Calu3 (cell line): ENCODE measurements at regions not wholly inside any gene's neighbourhood (a gene's known extent, or its start where the extent isn't known, plus 50 kb on each side); places are given as distances from the start of the nearest gene placed in this dataset.

ENCODE experiments used
- BruUV-seq: library from RNA; stranded (reverse); fragments of 400-500 nt; replicated peaks from 2 replicates; lab custom pipeline; 2021; lab: Mats Ljungman, UMichigan
- CTCF ChIA-PET: fragments of 300-600 bp; sonication (Branson Sonifier 250); formaldehyde crosslinking; loops from one replicate; lab custom pipeline; 2022; ENCODE audit warnings: antibody characterized with exemption; lab: Charles Lee
- DNase-seq: peaks from one replicate; pipeline ENCODE4 v3.0.0; 2022
- H3K27ac Mint-ChIP-seq: one replicate; pipeline ENCODE4 v1.8.0; 2022; ENCODE audit warnings: mixed read lengths; ENCODE audit not compliant: unreplicated experiment
- H3K27me3 Mint-ChIP-seq: one replicate; pipeline ENCODE4 v1.8.0; 2022; ENCODE audit warnings: mixed read lengths; ENCODE audit not compliant: unreplicated experiment
- H3K36me3 Mint-ChIP-seq: one replicate; pipeline ENCODE4 v1.8.0; 2022; ENCODE audit warnings: mild to moderate bottlenecking, moderate library complexity, mixed read lengths; ENCODE audit not compliant: insufficient read depth, unreplicated experiment
- H3K4me1 Mint-ChIP-seq: one replicate; pipeline ENCODE4 v1.8.0; 2022; ENCODE audit warnings: mild to moderate bottlenecking, low read depth, mixed read lengths; ENCODE audit not compliant: unreplicated experiment
- H3K4me3 Mint-ChIP-seq: one replicate; pipeline ENCODE4 v1.8.0; 2022; ENCODE audit warnings: mild to moderate bottlenecking, low read depth, moderate library complexity, mixed read lengths; ENCODE audit not compliant: unreplicated experiment
- H3K9me3 Mint-ChIP-seq: one replicate; pipeline ENCODE4 v1.8.0; 2022; ENCODE audit warnings: low read depth, mixed read lengths; ENCODE audit not compliant: unreplicated experiment
- CTCF ChIP-seq: fragments of 200-600 bp; IDR thresholded peaks from one replicate; pipeline ENCODE4 v1.8.0; 2022; ENCODE audit warnings: antibody characterized with exemption; ENCODE audit not compliant: unreplicated experiment
- intact Hi-C: fragments of 100-400 bp; cut with micrococcal nuclease; formaldehyde crosslinking; loops from one replicate; pipeline ENCODE4 v1.10.0; 2022; ENCODE audit not compliant: unreplicated experiment

GRCh38 chr7:125347269-125347668, 417.6 kb upstream of the POT1 start:
- no peak overlapping the region for H3K4me3 Mint-ChIP-seq
- H3K27ac Mint-ChIP-seq = no peak overlapping the region
- TF ChIP-seq CTCF = no peak
- H3K4me1 Mint-ChIP-seq = no peaks in the 10 kb centered on the region
- H3K36me3 Mint-ChIP-seq = no peaks in the 10 kb centered on the region
- no peak for DNase-seq
- no TSS peak for BruUV-seq
- no peaks in the 10 kb centered on the region for H3K9me3 Mint-ChIP-seq
- H3K27me3 Mint-ChIP-seq = no peaks in the 10 kb centered on the region
- intact Hi-C loops = no loop called here
- CTCF ChIA-PET = no interaction called here

GRCh38 chr7:125338110-125338509, 408.5 kb upstream of the POT1 start:
- H3K9me3 Mint-ChIP-seq = no peaks in the 10 kb centered on the region
- intact Hi-C loops = no loop called here
- TF ChIP-seq CTCF = no peak
- no peak for DNase-seq
- no peak overlapping the region for H3K4me3 Mint-ChIP-seq
- H3K4me1 Mint-ChIP-seq = no peaks in the 10 kb centered on the region
- no peak overlapping the region for H3K27ac Mint-ChIP-seq
- CTCF ChIA-PET = no interaction called here
- no peaks in the 10 kb centered on the region for H3K36me3 Mint-ChIP-seq
- no peaks in the 10 kb centered on the region for H3K27me3 Mint-ChIP-seq
- no TSS peak for BruUV-seq

DNA sequence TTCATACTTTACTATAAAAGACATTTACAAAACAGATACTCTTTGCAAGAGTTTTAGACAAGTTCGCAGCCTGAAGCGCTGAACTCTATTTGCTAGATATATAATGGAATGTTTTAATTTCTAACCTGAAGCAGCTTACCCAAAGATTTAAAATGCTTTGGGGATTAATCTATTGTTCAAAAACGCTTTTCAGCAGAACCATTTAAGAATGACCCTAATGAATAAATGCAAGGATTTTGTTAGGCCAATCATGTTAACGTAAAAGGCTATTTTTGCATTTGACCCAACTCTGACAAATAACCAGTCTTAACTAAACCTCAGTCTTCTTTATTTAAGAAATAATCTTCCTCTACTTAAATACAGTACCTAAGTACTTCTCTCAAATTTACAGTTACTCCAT, 406.7 kb upstream of the POT1 start:
- TF ChIP-seq CTCF = no peak
- no peaks in the 10 kb centered on the region for H3K27me3 Mint-ChIP-seq
- H3K4me1 Mint-ChIP-seq = no peaks in the 10 kb centered on the region

DNA sequence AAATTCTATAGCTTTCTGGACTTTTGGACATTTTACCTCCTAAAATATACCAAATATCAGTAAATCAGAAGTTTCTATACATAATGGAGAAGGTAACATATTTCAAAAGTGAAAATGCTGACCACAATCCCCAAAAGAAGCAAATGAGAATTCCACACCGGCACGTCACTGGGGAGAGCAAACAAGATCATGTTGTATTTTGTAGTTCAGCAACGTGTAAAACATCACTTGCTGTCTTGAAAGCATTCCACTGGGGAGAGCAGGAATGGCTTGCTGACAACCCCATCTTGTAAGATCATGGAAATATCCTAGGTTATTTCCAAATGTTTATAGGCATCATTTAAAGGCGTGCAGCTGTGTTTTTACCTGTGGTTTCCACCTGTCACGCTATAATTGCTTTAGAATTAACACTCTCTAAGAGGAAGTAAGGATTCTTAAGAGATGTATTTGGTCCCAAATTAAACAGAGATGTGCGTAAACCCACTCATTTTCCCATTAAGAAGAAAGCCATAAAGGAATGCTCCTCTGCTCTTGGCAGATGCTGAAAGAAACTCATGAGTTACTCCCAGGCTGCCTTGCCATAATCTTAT, 397.1 kb upstream of the POT1 start:
- Mint-ChIP-seq H3K9me3 (peaks cover 3% of the 10 kb centered on the region), H3K4me3 (no peak overlapping the region), H3K4me1 (no peaks in the 10 kb centered on the region), H3K36me3 (no peaks in the 10 kb centered on the region), H3K27ac (no peak overlapping the region), H3K27me3 (no peaks in the 10 kb centered on the region)
- CTCF ChIA-PET = no interaction called here
- DNase-seq = no peak
- intact Hi-C loops = no loop called here
- TF ChIP-seq CTCF = no peak
- BruUV-seq = no TSS peak

More for the DNA sequence above, 406.7 kb upstream of the POT1 start:
- no peak for DNase-seq
- no peak overlapping the region for H3K27ac Mint-ChIP-seq
- no peaks in the 10 kb centered on the region for H3K9me3 Mint-ChIP-seq
- H3K4me3 Mint-ChIP-seq = no peak overlapping the region
- no peaks in the 10 kb centered on the region for H3K36me3 Mint-ChIP-seq
- no TSS peak for BruUV-seq
- intact Hi-C loops = no loop called here
- CTCF ChIA-PET = no interaction called here
